ENCODE measurements at regions not wholly inside any gene's neighbourhood (a gene's known extent, or its start where the extent isn't known, plus 50 kb on each side); places are given as distances from the start of the nearest gene placed in this dataset.

GRCh38 chr12:75656648-75657047 lies 145.2 kb upstream of the KRR1 start:
- Mint-ChIP-seq H3K27ac (no peak overlapping the region), H3K27me3 (peaks cover 5% of the 10 kb centered on the region), H3K36me3 (ENCODE audit: low read depth) (no peaks in the 10 kb centered on the region), H3K4me3 (no peak overlapping the region), H3K9me3 (no peaks in the 10 kb centered on the region), H3K4me1 (ENCODE audit: low read depth) (peaks cover 29% of the 10 kb centered on the region)
- intact Hi-C loops (cut with micrococcal nuclease), result no loop called here
- DNase-seq (no peak), ATAC-seq (no peak)
- TF ChIP-seq, protein P1, sequence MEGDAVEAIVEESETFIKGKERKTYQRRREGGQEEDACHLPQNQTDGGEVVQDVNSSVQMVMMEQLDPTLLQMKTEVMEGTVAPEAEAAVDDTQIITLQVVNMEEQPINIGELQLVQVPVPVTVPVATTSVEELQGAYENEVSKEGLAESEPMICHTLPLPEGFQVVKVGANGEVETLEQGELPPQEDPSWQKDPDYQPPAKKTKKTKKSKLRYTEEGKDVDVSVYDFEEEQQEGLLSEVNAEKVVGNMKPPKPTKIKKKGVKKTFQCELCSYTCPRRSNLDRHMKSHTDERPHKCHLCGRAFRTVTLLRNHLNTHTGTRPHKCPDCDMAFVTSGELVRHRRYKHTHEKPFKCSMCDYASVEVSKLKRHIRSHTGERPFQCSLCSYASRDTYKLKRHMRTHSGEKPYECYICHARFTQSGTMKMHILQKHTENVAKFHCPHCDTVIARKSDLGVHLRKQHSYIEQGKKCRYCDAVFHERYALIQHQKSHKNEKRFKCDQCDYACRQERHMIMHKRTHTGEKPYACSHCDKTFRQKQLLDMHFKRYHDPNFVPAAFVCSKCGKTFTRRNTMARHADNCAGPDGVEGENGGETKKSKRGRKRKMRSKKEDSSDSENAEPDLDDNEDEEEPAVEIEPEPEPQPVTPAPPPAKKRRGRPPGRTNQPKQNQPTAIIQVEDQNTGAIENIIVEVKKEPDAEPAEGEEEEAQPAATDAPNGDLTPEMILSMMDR (IDR thresholded peaks at IDR 0.05), result no peak
- ChIA-PET POLR2A (no interaction called here), CTCF (no interaction called here)

- DNase-seq (no peak), ATAC-seq (no peak)
- Mint-ChIP-seq H3K9me3 (no peaks in the 10 kb centered on the region), H3K27me3 (peaks cover 5% of the 10 kb centered on the region), H3K27ac (no peak overlapping the region), H3K36me3 (ENCODE audit: low read depth) (no peaks in the 10 kb centered on the region), H3K4me1 (ENCODE audit: low read depth) (peaks cover 29% of the 10 kb centered on the region), H3K4me3 (no peak overlapping the region)
- intact Hi-C loops (cut with micrococcal nuclease), result no loop called here
- ChIA-PET CTCF (no interaction called here), POLR2A (no interaction called here)
- TF ChIP-seq, protein P1 (IDR thresholded peaks at IDR 0.05), result no peak
Observed at GRCh38 chr12:75656210-75656609, 144.8 kb upstream of the KRR1 start.

GRCh38 chr12:75655315-75655806 lies 144.0 kb upstream of the KRR1 start:
- ChIA-PET CTCF (no interaction called here), POLR2A (interaction anchor here (0.6 kb wide), 1 partner anchor 88 kb away, joined by 3 read pairs; no protein-coding TSS in a partner anchor)
- intact Hi-C loops (cut with micrococcal nuclease), result no loop called here
- ATAC-seq, result peak; percentile 65
- Mint-ChIP-seq H3K4me1 (ENCODE audit: low read depth) (peaks cover 29% of the 10 kb centered on the region), H3K4me3 (no peak overlapping the region), H3K36me3 (ENCODE audit: low read depth) (no peaks in the 10 kb centered on the region), H3K27ac (peak overlapping the region; percentile 48), H3K27me3 (peaks cover 9% of the 10 kb centered on the region), H3K9me3 (no peaks in the 10 kb centered on the region)
- TF ChIP-seq, protein P1 (IDR thresholded peaks at IDR 0.05), result no peak
- DNase-seq, result peak; percentile 35

GRCh38 chr12:75651342-75651695 lies 139.9 kb upstream of the KRR1 start:
- CTCF ChIA-PET, result interaction anchor here (1.0 to 1.1 kb wide), 2 partner anchors 125 to 139 kb away, joined by 3 read pairs; no protein-coding TSS in a partner anchor
- DNase-seq (no peak), ATAC-seq (no peak)
- Mint-ChIP-seq H3K9me3 (no peaks in the 10 kb centered on the region), H3K36me3 (ENCODE audit: low read depth) (no peaks in the 10 kb centered on the region), H3K27me3 (peaks cover 20% of the 10 kb centered on the region), H3K27ac (no peak overlapping the region), H3K4me3 (no peak overlapping the region), H3K4me1 (ENCODE audit: low read depth) (peaks cover 14% of the 10 kb centered on the region)
- intact Hi-C loops (cut with micrococcal nuclease), result no loop called here
- TF ChIP-seq, protein P1 (IDR thresholded peaks at IDR 0.05), result no peak
- POLR2A ChIA-PET, result no interaction called here

DNA sequence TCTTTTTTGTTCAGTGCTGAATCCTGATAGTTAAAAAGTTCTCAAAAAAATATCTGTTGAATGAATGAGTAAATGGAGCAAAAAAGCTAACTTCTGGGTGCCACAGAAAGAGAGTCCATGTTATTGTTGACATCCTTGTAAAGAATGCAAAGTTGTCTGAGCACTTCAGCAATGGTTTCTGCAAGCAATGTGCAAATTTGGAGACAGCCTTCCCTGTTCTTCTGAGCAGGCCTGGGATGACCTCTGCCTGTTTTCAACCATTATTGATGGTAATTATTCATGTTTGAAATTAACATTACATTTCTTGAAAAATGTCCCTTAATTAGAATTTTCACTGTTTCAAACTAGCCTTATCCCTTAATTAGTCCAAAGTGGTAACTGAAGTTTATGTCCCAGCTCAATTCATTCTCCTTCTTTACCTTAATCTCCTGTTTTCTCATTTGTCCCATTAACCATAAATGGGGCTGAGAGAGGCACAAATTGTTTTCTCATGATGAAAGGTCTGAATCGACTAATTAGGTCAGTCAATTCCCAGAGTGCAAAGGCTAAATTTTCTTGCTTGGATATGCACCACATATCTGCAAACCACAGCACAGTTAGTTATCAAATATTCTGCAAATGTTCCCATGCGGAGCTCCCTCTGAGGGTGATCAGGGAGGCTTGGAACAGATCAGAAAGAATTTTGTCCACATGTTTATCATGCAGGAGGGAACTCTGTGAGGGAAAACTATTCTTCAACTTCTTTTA lies 139.4 kb upstream of the KRR1 start:
- Mint-ChIP-seq H3K4me1 (ENCODE audit: low read depth) (peaks cover 11% of the 10 kb centered on the region), H3K9me3 (no peaks in the 10 kb centered on the region), H3K27ac (no peak overlapping the region), H3K27me3 (peaks cover 20% of the 10 kb centered on the region), H3K36me3 (ENCODE audit: low read depth) (no peaks in the 10 kb centered on the region), H3K4me3 (no peak overlapping the region)
- TF ChIP-seq, protein P1 (IDR thresholded peaks at IDR 0.05), result no peak
- ATAC-seq, result no peak
- intact Hi-C loops (cut with micrococcal nuclease), result no loop called here
- ChIA-PET CTCF (interaction anchor here (1.1 kb wide), 1 partner anchor 140 kb away, joined by 3 read pairs; no protein-coding TSS in a partner anchor), POLR2A (no interaction called here)
- no peak for DNase-seq

All from activated CD8-positive, alpha-beta T cell treated with anti-CD3 and anti-CD28 coated beads for 36 hours (primary cell).